ENCODE measurements at regions not wholly inside any gene's neighbourhood (a gene's known extent, or its start where the extent isn't known, plus 50 kb on each side); places are given as distances from the start of the nearest gene placed in this dataset.

- no peak for DNase-seq (ENCODE audit: low read depth)
These were observed 380.9 kb downstream of the SOX9 start for GRCh38 chr17:72501404-72502370.

GRCh38 chr17:72502371-72503341, 381.8 kb downstream of the SOX9 start:
- DNase-seq (ENCODE audit: low read depth) = no peak

GRCh38 chr17:72503556-72503955, 382.7 kb downstream of the SOX9 start:
- no peak for DNase-seq (ENCODE audit: low read depth)

- DNase-seq (ENCODE audit: low read depth) = no peak
These were observed 384.0 kb downstream of the SOX9 start for GRCh38 chr17:72504783-72505182.

- DNase-seq (ENCODE audit: low read depth) = no peak
These were observed 386.0 kb downstream of the SOX9 start for GRCh38 chr17:72506773-72507172.

- no peak for DNase-seq (ENCODE audit: low read depth)
These were observed 386.6 kb downstream of the SOX9 start for GRCh38 chr17:72507370-72507769.

- DNase-seq (ENCODE audit: low read depth) = no peak
These were observed 389.7 kb downstream of the SOX9 start for GRCh38 chr17:72510351-72511016.

- no peak for DNase-seq (ENCODE audit: low read depth)
These were observed 390.4 kb downstream of the SOX9 start for GRCh38 chr17:72511242-72511641.

GRCh38 chr17:72511874-72512273, 391.1 kb downstream of the SOX9 start:
- DNase-seq (ENCODE audit: low read depth) = no peak

GRCh38 chr17:72512649-72513556, 392.1 kb downstream of the SOX9 start:
- no peak for DNase-seq (ENCODE audit: low read depth)

- no peak for DNase-seq (ENCODE audit: low read depth)
These were observed 393.6 kb downstream of the SOX9 start for GRCh38 chr17:72514321-72514861.

GRCh38 chr17:72514891-72515290, 394.1 kb downstream of the SOX9 start:
- DNase-seq (ENCODE audit: low read depth) = no peak

- DNase-seq (ENCODE audit: low read depth) = no peak
These were observed 394.7 kb downstream of the SOX9 start for GRCh38 chr17:72515291-72516065.

GRCh38 chr17:72516772-72517399, 396.1 kb downstream of the SOX9 start:
- no peak for DNase-seq (ENCODE audit: low read depth)

GRCh38 chr17:72517413-72518158, 396.8 kb downstream of the SOX9 start:
- no peak for DNase-seq (ENCODE audit: low read depth)

GRCh38 chr17:72518159-72518732, 397.4 kb downstream of the SOX9 start:
- no peak for DNase-seq (ENCODE audit: low read depth)

GRCh38 chr17:72518753-72519597, 398.2 kb downstream of the SOX9 start:
- no peak for DNase-seq (ENCODE audit: low read depth)

- no peak for DNase-seq (ENCODE audit: low read depth)
These were observed 398.7 kb downstream of the SOX9 start for GRCh38 chr17:72519598-72519936.

All from activated gamma-delta T cell treated with anti-CD3 and anti-CD28 coated beads, Interleukin-2, amount 50 U/mL, for 16 hours (primary cell).